ENCODE measurements at regions not wholly inside any gene's neighbourhood (a gene's known extent, or its start where the extent isn't known, plus 50 kb on each side); places are given as distances from the start of the nearest gene placed in this dataset.

GRCh38 chr2:160868891-160869290 is 291.3 kb upstream of the TANK start:
- TF ChIP-seq GATA2 (IDR thresholded peaks at IDR 0.05; ENCODE audit: low read depth, low read length) (no peak), GATA3 (IDR thresholded peaks at IDR 0.05; ENCODE audit: low read depth, low read length) (no peak)
